SU-DHL-6 (cell line): ENCODE measurements at regions not wholly inside any gene's neighbourhood (a gene's known extent, or its start where the extent isn't known, plus 50 kb on each side); places are given as distances from the start of the nearest gene placed in this dataset.

Source experiments
- H2AFZ ChIP-seq: fragments of 200-600 bp; sonication (generic); 2 replicates; pipeline ENCODE4 v1.6.1; 2014; ENCODE audit warnings: low read depth, mild to moderate bottlenecking, moderate library complexity, mixed read lengths, antibody characterized with exemption, low read length; ENCODE audit not compliant: severe bottlenecking
- H3F3A ChIP-seq: fragments of 200-600 bp; shearing (Covaris generic); 2 replicates; pipeline ENCODE4 v1.6.0; 2016; ENCODE audit warnings: antibody characterized with exemption, mild to moderate bottlenecking; ENCODE audit not compliant: insufficient read depth
- H3K27ac ChIP-seq: fragments of 200-600 bp; sonication (generic); 2 replicates; pipeline ENCODE4 v1.5.1; 2016; ENCODE audit warnings: low read depth, mild to moderate bottlenecking, low read length, moderate library complexity, mixed read lengths
- H3K27me3 ChIP-seq: fragments of 200-600 bp; sonication (generic), shearing (Covaris generic); 2 replicates; pipeline ENCODE4 v1.6.0; 2014; ENCODE audit warnings: mild to moderate bottlenecking, low read length
- H3K36me3 ChIP-seq: fragments of 200-600 bp; sonication (generic); 2 replicates; pipeline ENCODE4 v1.6.1; 2014; ENCODE audit warnings: mild to moderate bottlenecking, low read length, mixed read lengths
- H3K4me2 ChIP-seq: fragments of 300-600, 200-600 bp; shearing (Covaris generic), sonication (generic); 2 replicates; pipeline ENCODE4 v1.6.0; 2014; ENCODE audit warnings: low read length, low read depth, mild to moderate bottlenecking; ENCODE audit not compliant: poor library complexity, severe bottlenecking
- H3K4me3 ChIP-seq: fragments of 200-600 bp; sonication (generic); 2 replicates; pipeline ENCODE4 v1.5.1; 2014; ENCODE audit warnings: antibody characterized with exemption, low read length, mild to moderate bottlenecking, mixed read lengths; ENCODE audit not compliant: insufficient read depth, poor library complexity, severe bottlenecking
- H3K79me2 ChIP-seq: fragments of 200-600 bp; sonication (generic); 2 replicates; pipeline ENCODE4 v1.6.1; 2014; ENCODE audit warnings: mild to moderate bottlenecking, low read length, moderate library complexity; ENCODE audit not compliant: insufficient read depth
- H3K9ac ChIP-seq: fragments of 200-600 bp; sonication (generic); 2 replicates; pipeline ENCODE4 v1.7.0; 2014; ENCODE audit warnings: mild to moderate bottlenecking, low read length
- H3K9me2 ChIP-seq: fragments of 200-600 bp; sonication (generic); replicated peaks from 2 replicates; pipeline ENCODE4 v1.6.1; 2014; ENCODE audit warnings: low read length; ENCODE audit not compliant: insufficient read depth
- H3K9me3 ChIP-seq: fragments of 200-600 bp; sonication (generic); 2 replicates; pipeline ENCODE4 v1.6.1; 2014; ENCODE audit warnings: low read length, mixed read lengths; ENCODE audit not compliant: insufficient read depth
- H4K20me1 ChIP-seq: fragments of 200-600 bp; sonication (generic); 2 replicates; pipeline ENCODE4 v1.6.1; 2014; ENCODE audit warnings: low read depth, mild to moderate bottlenecking, antibody characterized with exemption, low read length, moderate library complexity, mixed read lengths
- EZH2phosphoT487 ChIP-seq: fragments of 200-600 bp; sonication (generic), shearing (Covaris generic); conservative IDR thresholded peaks from 2 replicates; pipeline ENCODE4 v1.6.1; 2018; ENCODE audit warnings: mild to moderate bottlenecking, antibody characterized with exemption, low read length, moderate library complexity, mixed read lengths
- TF ChIP-seq, protein P1 (sequence below): fragments of 200-600 bp; sonication (generic); IDR thresholded peaks from one replicate; pipeline ENCODE4 v1.5.1; 2017; ENCODE audit warnings: antibody characterized with exemption, mild to moderate bottlenecking, low read length, moderate library complexity; ENCODE audit not compliant: insufficient read depth, poor library complexity, severe bottlenecking

DNA sequence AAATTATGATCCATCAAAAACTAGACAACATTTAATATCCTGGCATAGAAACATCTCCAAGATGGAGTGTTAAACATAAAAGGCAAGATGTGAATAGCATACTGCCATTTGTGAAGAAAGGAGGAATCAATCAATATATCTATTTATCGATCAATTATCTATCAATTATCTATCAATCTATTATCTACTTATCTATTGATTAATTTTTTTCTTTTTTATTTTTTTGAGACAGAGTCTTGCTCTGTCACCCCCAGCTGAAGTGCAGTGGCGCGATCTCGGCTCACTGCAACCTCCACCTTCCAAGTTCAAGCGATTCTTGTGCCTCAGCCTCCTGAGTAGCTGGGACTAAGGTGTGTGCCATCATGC lies 117.0 kb upstream of the RFLNA start:
- H3K27ac ChIP-seq = no peak overlapping the region
- H3K4me3 ChIP-seq = no peak overlapping the region
- H3F3A ChIP-seq = no peaks in the 10 kb centered on the region
- H3K9me3 ChIP-seq = no peaks in the 10 kb centered on the region
- no peaks in the 10 kb centered on the region for H3K36me3 ChIP-seq
- H3K79me2 ChIP-seq = no peaks in the 10 kb centered on the region
- H2AFZ ChIP-seq = no peak overlapping the region
- TF ChIP-seq EZH2phosphoT487 = no peak
- TF ChIP-seq, protein P1, sequence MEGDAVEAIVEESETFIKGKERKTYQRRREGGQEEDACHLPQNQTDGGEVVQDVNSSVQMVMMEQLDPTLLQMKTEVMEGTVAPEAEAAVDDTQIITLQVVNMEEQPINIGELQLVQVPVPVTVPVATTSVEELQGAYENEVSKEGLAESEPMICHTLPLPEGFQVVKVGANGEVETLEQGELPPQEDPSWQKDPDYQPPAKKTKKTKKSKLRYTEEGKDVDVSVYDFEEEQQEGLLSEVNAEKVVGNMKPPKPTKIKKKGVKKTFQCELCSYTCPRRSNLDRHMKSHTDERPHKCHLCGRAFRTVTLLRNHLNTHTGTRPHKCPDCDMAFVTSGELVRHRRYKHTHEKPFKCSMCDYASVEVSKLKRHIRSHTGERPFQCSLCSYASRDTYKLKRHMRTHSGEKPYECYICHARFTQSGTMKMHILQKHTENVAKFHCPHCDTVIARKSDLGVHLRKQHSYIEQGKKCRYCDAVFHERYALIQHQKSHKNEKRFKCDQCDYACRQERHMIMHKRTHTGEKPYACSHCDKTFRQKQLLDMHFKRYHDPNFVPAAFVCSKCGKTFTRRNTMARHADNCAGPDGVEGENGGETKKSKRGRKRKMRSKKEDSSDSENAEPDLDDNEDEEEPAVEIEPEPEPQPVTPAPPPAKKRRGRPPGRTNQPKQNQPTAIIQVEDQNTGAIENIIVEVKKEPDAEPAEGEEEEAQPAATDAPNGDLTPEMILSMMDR = no peak
- H3K4me2 ChIP-seq = no peak overlapping the region
- H3K27me3 ChIP-seq = no peaks in the 10 kb centered on the region
- H3K9ac ChIP-seq = no peak overlapping the region
- H3K9me2 ChIP-seq = no peaks in the 10 kb centered on the region
- no peaks in the 10 kb centered on the region for H4K20me1 ChIP-seq

DNA sequence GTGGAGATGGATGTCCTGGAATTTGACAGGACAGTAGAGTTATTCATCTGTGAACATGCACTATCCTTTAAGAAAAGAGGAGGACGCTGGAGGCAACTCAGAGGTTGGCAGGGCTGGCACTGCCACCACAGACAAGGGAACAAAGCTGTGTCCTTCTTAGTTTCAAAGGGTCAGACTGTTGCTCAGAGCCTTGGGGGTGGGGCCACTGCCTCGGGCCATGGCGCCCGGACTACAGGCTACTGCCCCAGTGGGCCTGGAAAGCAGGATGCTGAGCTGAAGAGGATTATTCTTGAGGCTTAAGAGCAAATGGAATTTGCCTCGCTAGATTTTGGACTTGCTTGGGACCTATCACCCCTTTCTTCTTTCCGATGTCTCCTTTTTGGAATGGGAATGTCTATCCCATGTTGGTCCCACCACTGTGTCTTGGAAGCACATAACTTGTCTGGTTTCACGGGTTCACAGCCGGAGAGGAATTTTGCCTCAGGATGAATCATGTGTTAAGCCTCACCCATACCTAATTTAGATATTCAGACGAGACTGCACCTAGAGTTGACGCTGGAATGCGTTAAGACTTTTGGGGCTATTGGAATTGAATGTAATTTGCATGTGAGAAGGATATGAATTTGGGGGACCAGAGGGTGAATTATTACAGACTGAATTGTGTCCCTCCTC lies 114.8 kb upstream of the RFLNA start:
- no peaks in the 10 kb centered on the region for H3K9me2 ChIP-seq
- no peaks in the 10 kb centered on the region for H3K79me2 ChIP-seq
- H3F3A ChIP-seq = no peaks in the 10 kb centered on the region
- H3K27ac ChIP-seq = no peak overlapping the region
- no peaks in the 10 kb centered on the region for H3K36me3 ChIP-seq
- no peaks in the 10 kb centered on the region for H4K20me1 ChIP-seq
- no peak overlapping the region for H3K9ac ChIP-seq
- no peak overlapping the region for H2AFZ ChIP-seq
- no peak overlapping the region for H3K4me3 ChIP-seq
- no peak for TF ChIP-seq EZH2phosphoT487
- TF ChIP-seq, protein P1 = no peak
- H3K27me3 ChIP-seq = no peaks in the 10 kb centered on the region
- H3K4me2 ChIP-seq = no peak overlapping the region
- no peaks in the 10 kb centered on the region for H3K9me3 ChIP-seq

DNA sequence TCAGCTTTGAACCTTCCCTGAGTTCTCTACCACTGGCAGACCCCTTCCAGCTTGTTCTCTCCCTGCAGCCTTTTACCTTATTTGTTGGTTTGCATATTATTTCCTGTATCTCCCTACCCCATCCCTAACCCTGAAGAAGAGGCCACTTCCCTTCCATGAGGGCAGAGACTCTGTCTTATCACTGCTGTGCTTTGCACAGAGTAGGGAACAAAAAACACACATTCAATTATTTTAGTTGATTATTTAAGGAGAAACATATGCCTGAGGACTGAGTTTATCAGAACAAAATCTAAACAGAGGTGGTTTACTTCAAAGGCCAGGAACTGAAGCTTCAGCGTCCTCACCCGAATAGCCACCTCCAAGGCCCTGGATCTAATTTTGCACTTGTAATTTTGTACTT lies 111.7 kb upstream of the RFLNA start:
- no peaks in the 10 kb centered on the region for H3K9me2 ChIP-seq
- no peak overlapping the region for H3K4me2 ChIP-seq
- H3K36me3 ChIP-seq = no peaks in the 10 kb centered on the region
- H4K20me1 ChIP-seq = no peaks in the 10 kb centered on the region
- H3K27me3 ChIP-seq = no peaks in the 10 kb centered on the region
- TF ChIP-seq, protein P1 = no peak
- no peak for TF ChIP-seq EZH2phosphoT487
- no peak overlapping the region for H2AFZ ChIP-seq
- no peaks in the 10 kb centered on the region for H3K9me3 ChIP-seq
- H3K79me2 ChIP-seq = no peaks in the 10 kb centered on the region
- H3F3A ChIP-seq = no peaks in the 10 kb centered on the region
- no peak overlapping the region for H3K4me3 ChIP-seq
- no peak overlapping the region for H3K27ac ChIP-seq
- no peak overlapping the region for H3K9ac ChIP-seq

DNA sequence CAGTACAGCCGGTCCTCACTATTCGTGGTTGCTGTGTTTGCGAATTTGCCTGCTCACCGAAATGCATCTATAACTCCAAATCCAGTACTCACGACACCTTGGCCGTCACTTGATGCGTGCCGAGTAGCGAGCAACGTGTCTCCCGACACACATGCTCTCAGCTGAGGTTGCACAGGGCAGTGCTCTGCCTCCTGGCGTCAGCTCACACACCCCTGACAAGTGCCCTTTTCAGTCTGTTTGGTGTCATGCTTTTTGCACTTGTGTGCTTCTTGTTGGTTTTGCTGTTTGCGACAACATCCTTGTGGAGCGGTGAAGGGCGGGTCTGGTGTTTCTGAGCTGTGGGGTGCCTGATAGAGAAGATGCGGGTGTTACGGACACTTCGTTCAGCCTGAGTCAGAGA lies 110.4 kb upstream of the RFLNA start:
- Histone ChIP-seq H3K9me2 (no peaks in the 10 kb centered on the region), H3K79me2 (no peaks in the 10 kb centered on the region), H2AFZ (no peak overlapping the region), H3K4me3 (no peak overlapping the region), H3K27me3 (no peaks in the 10 kb centered on the region), H3K27ac (no peak overlapping the region), H3K9ac (no peak overlapping the region), H3K4me2 (no peak overlapping the region), H4K20me1 (no peaks in the 10 kb centered on the region), H3K9me3 (no peaks in the 10 kb centered on the region), H3K36me3 (no peaks in the 10 kb centered on the region), H3F3A (no peaks in the 10 kb centered on the region)
- TF ChIP-seq, protein P1 = no peak
- no peak for TF ChIP-seq EZH2phosphoT487
